ENCODE measurements at regions not wholly inside any gene's neighbourhood (a gene's known extent, or its start where the extent isn't known, plus 50 kb on each side); places are given as distances from the start of the nearest gene placed in this dataset.

- TF ChIP-seq TOX (CRISPR knock-in tag; IDR thresholded peaks at IDR 0.05; ENCODE audit: borderline replicate concordance) (no peak), CREB5 (CRISPR knock-in tag; IDR thresholded peaks at IDR 0.05; ENCODE audit: low read depth) (no peak)
Measured at GRCh38 chr5:100131161-100131560, 404.0 kb upstream of the FAM174A start.

Measured in SK-N-SH treated with all-trans-retinoic acid at 6 μM for 48 hours (cell line).